HG03095 (cell line): ENCODE measurements at regions not wholly inside any gene's neighbourhood (a gene's known extent, or its start where the extent isn't known, plus 50 kb on each side); places are given as distances from the start of the nearest gene placed in this dataset.
"Not testable (repeated sequence)": the region's sequence is repeated elsewhere in the genome, so short reads cannot be mapped to it uniquely, and the experiment has no call there.

Experiments
- ATAC-seq: cut with Tn5 transposase; IDR thresholded peaks from one replicate; pipeline ENCODE4 v1.9.1; 2021; ENCODE audit warnings: moderate library complexity; ENCODE audit not compliant: unreplicated experiment

- ATAC-seq = no peak
Observed at GRCh38 chr20:41690702-41691101, 72.5 kb upstream of the CHD6 start.

- no peak for ATAC-seq
Observed at GRCh38 chr20:41686961-41687360, 68.8 kb upstream of the CHD6 start.

GRCh38 chr20:41685145-41685544 lies 67.0 kb upstream of the CHD6 start:
- not testable (repeated sequence) for ATAC-seq

GRCh38 chr20:41678799-41679198 lies 60.6 kb upstream of the CHD6 start:
- ATAC-seq = no peak

- ATAC-seq = no peak
Observed at GRCh38 chr20:41672282-41672681, 54.1 kb upstream of the CHD6 start.

- ATAC-seq = no peak
Observed at GRCh38 chr20:41671143-41671542, 53.0 kb upstream of the CHD6 start.

GRCh38 chr20:41670631-41671030 lies 52.5 kb upstream of the CHD6 start:
- no peak for ATAC-seq

GRCh38 chr20:41669708-41670263 lies 51.6 kb upstream of the CHD6 start:
- ATAC-seq = no peak

GRCh38 chr20:41668057-41668749 lies 50.0 kb upstream of the CHD6 start:
- ATAC-seq = no peak
